IMR-90 (cell line): ENCODE measurements at regions not wholly inside any gene's neighbourhood (a gene's known extent, or its start where the extent isn't known, plus 50 kb on each side); places are given as distances from the start of the nearest gene placed in this dataset.

ENCODE experiments used
- ATAC-seq: fragments of 200-7000 bp; cut with Tn5 transposase; 2 replicates; pipeline ENCODE4 v1.9.1; 2020; ENCODE audit warnings: low read depth, mild to moderate bottlenecking, moderate library complexity
- BruUV-seq: library from RNA; stranded (reverse); fragments of 400-500 nt; replicated peaks from 2 replicates; lab custom pipeline; 2021; lab: Mats Ljungman, UMichigan
- CTCF ChIA-PET: fragments of 300-600 bp; formaldehyde crosslinking; extraction: SDS; loops from one replicate; lab custom pipeline; 2021; ENCODE audit warnings: antibody characterized with exemption; lab: Yijun Ruan, JAX
- POLR2A ChIA-PET: fragments of 300-600 bp; sonication (Branson Sonifier 250); formaldehyde crosslinking; loops from one replicate; lab custom pipeline; 2022; ENCODE audit warnings: antibody characterized with exemption; ENCODE audit not compliant: unreplicated experiment; lab: Charles Lee
- DNase-seq: peaks from one replicate; pipeline ENCODE4 v3.0.0; 2013
- H2AFZ ChIP-seq: replicated peaks from 2 replicates; pipeline ENCODE3; 2013; ENCODE audit warnings: low read length, mild to moderate bottlenecking; ENCODE audit not compliant: poor library complexity
- H2AK5ac ChIP-seq: 2 replicates; pipeline ENCODE4 v1.6.1; 2013; ENCODE audit warnings: low read depth, low read length, inconsistent platforms
- H2AK9ac ChIP-seq: replicated peaks from 2 replicates; pipeline ENCODE3; 2013; ENCODE audit warnings: mild to moderate bottlenecking, low read depth, low read length, moderate library complexity; ENCODE audit not compliant: poor library complexity
- H2BK120ac ChIP-seq: 2 replicates; pipeline ENCODE4 v1.6.1; 2013; ENCODE audit warnings: low read depth, low read length, inconsistent platforms
- H2BK15ac ChIP-seq: 3 replicates; pipeline ENCODE4 v1.6.1; 2013; ENCODE audit warnings: low read depth, low read length, inconsistent platforms
- H2BK20ac ChIP-seq: 2 replicates; pipeline ENCODE4 v1.6.1; 2013; ENCODE audit warnings: low read depth, mild to moderate bottlenecking, inconsistent platforms, low read length, moderate library complexity
- H2BK5ac ChIP-seq: 2 replicates; pipeline ENCODE4 v1.6.1; 2013; ENCODE audit warnings: mild to moderate bottlenecking, low read depth, low read length, inconsistent platforms; ENCODE audit not compliant: poor library complexity, severe bottlenecking
- H3K14ac ChIP-seq: replicated peaks from 2 replicates; pipeline ENCODE4 v1.6.1; 2013; ENCODE audit warnings: low read depth, low read length, inconsistent platforms
- H3K18ac ChIP-seq: 2 replicates; pipeline ENCODE4 v1.6.1; 2013; ENCODE audit warnings: low read depth, low read length, control low read depth
- H3K23ac ChIP-seq: 2 replicates; pipeline ENCODE4 v1.6.1; 2013; ENCODE audit warnings: low read depth, low read length, inconsistent platforms
- H3K27ac ChIP-seq: 2 replicates; pipeline ENCODE4 v1.5.1; 2013; ENCODE audit warnings: mild to moderate bottlenecking, control low read depth, low read length; ENCODE audit not compliant: insufficient read depth
- H3K27me3 ChIP-seq: 2 replicates; pipeline ENCODE4 v1.6.1; 2013; ENCODE audit warnings: low read length; ENCODE audit not compliant: control insufficient read depth, insufficient read depth
- H3K36me3 ChIP-seq: 2 replicates; pipeline ENCODE4 v1.6.1; 2013; ENCODE audit warnings: low read length, mixed read lengths; ENCODE audit not compliant: control insufficient read depth, insufficient read depth
- H3K4ac ChIP-seq: 2 replicates; pipeline ENCODE4 v1.6.1; 2013; ENCODE audit warnings: low read depth, low read length, inconsistent platforms
- H3K4me1 ChIP-seq: 2 replicates; pipeline ENCODE4 v1.6.1; 2013; ENCODE audit warnings: low read length, mixed read lengths; ENCODE audit not compliant: control insufficient read depth, insufficient read depth
- H3K4me2 ChIP-seq: 2 replicates; pipeline ENCODE4 v1.6.1; 2013; ENCODE audit warnings: low read depth, mild to moderate bottlenecking, control low read depth, low read length, moderate library complexity
- H3K4me3 ChIP-seq: 2 replicates; pipeline ENCODE4 v1.5.1; 2013; ENCODE audit warnings: low read depth, mild to moderate bottlenecking, control low read depth, low read length, moderate library complexity; ENCODE audit not compliant: insufficient read depth
- H3K56ac ChIP-seq: 2 replicates; pipeline ENCODE4 v1.6.1; 2013; ENCODE audit warnings: low read length, inconsistent platforms; ENCODE audit not compliant: insufficient read depth; ENCODE audit errors: extremely low read depth
- H3K79me1 ChIP-seq, 2 experiments: 2 replicates each; pipeline ENCODE4 v1.6.1; 2013; ENCODE audit warnings: low read length in 2 of 2, inconsistent platforms in 1 of 2, low read depth in 1 of 2
- H3K9ac ChIP-seq: 2 replicates; pipeline ENCODE4 v1.6.1; 2013; ENCODE audit warnings: low read depth, low read length, control low read depth
- H3K9me1 ChIP-seq: 2 replicates; pipeline ENCODE4 v1.6.1; 2013; ENCODE audit warnings: low read length, inconsistent platforms; ENCODE audit not compliant: insufficient read depth
- H3K9me3 ChIP-seq: 2 replicates; pipeline ENCODE4 v1.6.1; 2013; ENCODE audit warnings: low read length; ENCODE audit not compliant: control insufficient read depth, insufficient read depth
- H4K20me1 ChIP-seq: 2 replicates; pipeline ENCODE4 v1.6.1; 2013; ENCODE audit warnings: low read length, inconsistent platforms; ENCODE audit not compliant: insufficient read depth
- H4K5ac ChIP-seq: 2 replicates; pipeline ENCODE4 v1.6.1; 2013; ENCODE audit warnings: mild to moderate bottlenecking, low read depth, low read length, control low read depth
- H4K8ac ChIP-seq, 2 experiments: 2 replicates each; pipeline ENCODE4 v1.6.1; 2013; ENCODE audit warnings: low read depth in 2 of 2, low read length in 2 of 2, control low read depth in 1 of 2, inconsistent platforms in 1 of 2
- H4K91ac ChIP-seq: 2 replicates; pipeline ENCODE4 v1.6.1; 2013; ENCODE audit warnings: low read depth, low read length, inconsistent platforms; ENCODE audit not compliant: insufficient read depth
- BHLHE40 ChIP-seq: fragments of 150-350 bp; IDR thresholded peaks from 2 replicates; pipeline ENCODE4 v1.6.1; 2016; ENCODE audit warnings: mild to moderate bottlenecking, low read depth, low read length
- CEBPB ChIP-seq: IDR thresholded peaks from 2 replicates; pipeline ENCODE4 v1.6.1; 2012; ENCODE audit warnings: low read depth, low read length, improper control_type of control experiment
- CTCF ChIP-seq: conservative IDR thresholded peaks from 2 replicates; pipeline ENCODE4 v1.5.1; 2012; ENCODE audit warnings: mild to moderate bottlenecking, low read depth, low read length, improper control_type of control experiment
- ELK1 ChIP-seq: fragments of 150-350 bp; IDR thresholded peaks from 2 replicates; pipeline ENCODE4 v1.6.1; 2016; ENCODE audit warnings: low read depth, mild to moderate bottlenecking, low read length, moderate library complexity, borderline replicate concordance
- MAZ ChIP-seq: IDR thresholded peaks from 2 replicates; pipeline ENCODE4 v1.6.1; 2012; ENCODE audit warnings: low read depth, mild to moderate bottlenecking, low read length, improper control_type of control experiment, moderate library complexity, borderline replicate concordance
- MXI1 ChIP-seq: IDR thresholded peaks from 2 replicates; pipeline ENCODE4 v1.6.1; 2012; ENCODE audit warnings: low read depth, mild to moderate bottlenecking, low read length, moderate library complexity, borderline replicate concordance
- NFE2L2 ChIP-seq: fragments of 150-350 bp; IDR thresholded peaks from 2 replicates; pipeline ENCODE4 v1.6.1; 2016; ENCODE audit warnings: low read depth, mild to moderate bottlenecking, low read length
- POLR2A ChIP-seq: IDR thresholded peaks from 2 replicates; pipeline ENCODE4 v1.6.1; 2012; ENCODE audit warnings: mild to moderate bottlenecking, low read depth, low read length
- RAD21 ChIP-seq: IDR thresholded peaks from 2 replicates; pipeline ENCODE4 v1.6.1; 2012; ENCODE audit warnings: low read length, improper control_type of control experiment
- RCOR1 ChIP-seq: IDR thresholded peaks from 2 replicates; pipeline ENCODE4 v1.6.1; 2012; ENCODE audit warnings: mild to moderate bottlenecking, low read length, improper control_type of control experiment; ENCODE audit not compliant: insufficient replicate concordance
- SMC3 ChIP-seq: fragments of 150-350 bp; IDR thresholded peaks from 2 replicates; pipeline ENCODE4 v1.6.1; 2016; ENCODE audit warnings: low read depth, mild to moderate bottlenecking, antibody characterized with exemption, low read length, moderate library complexity
- WGBS, 2 experiments: methylation state at CpG; one replicate each; pipeline versions ENCODE4 v1.1.5 to v1.1.7; 2013; ENCODE audit warnings: missing lambda C conversion rate in 2 of 2; ENCODE audit not compliant: insufficient read length in 1 of 2; ENCODE audit errors: extremely low coverage in 2 of 2; 5-methylcytosine and 5-hydroxymethylcytosine counted together
- dilution Hi-C: fragments of 300-500 bp; cut with HindIII; formaldehyde crosslinking; loops from one replicate; pipeline ENCODE4 v1.14.3; 2018; ENCODE audit warnings: low sequenced_read_pairs; ENCODE audit not compliant: unreplicated experiment
- in situ Hi-C: fragments of 300-500 bp; cut with MboI; formaldehyde crosslinking; loops from 3 replicates; pipeline ENCODE4 v1.14.3; 2019; ENCODE audit warnings: low sequenced_read_pairs, inconsistent platforms, mixed read lengths
- intact Hi-C: fragments of 100-400 bp; cut with micrococcal nuclease; formaldehyde crosslinking; loops from 2 replicates; pipeline ENCODE4 v1.10.0; 2022

- CTCF ChIA-PET: no interaction called here
- ATAC-seq: no peak
Measured at GRCh38 chr2:129729011-129729410, 250.5 kb upstream of the RAB6C start.

More at GRCh38 chr2:129729011-129729410, 250.5 kb upstream of the RAB6C start:
- Histone ChIP-seq H4K8ac (no peak overlapping the region), H2AK9ac (no peak overlapping the region), H4K91ac (no peak overlapping the region), H2BK120ac (no peak overlapping the region), H3K18ac (no peak overlapping the region), H3K4me2 (no peak overlapping the region), H2BK15ac (no peak overlapping the region), H3K23ac (no peak overlapping the region), H2BK5ac (no peak overlapping the region), H2BK20ac (no peak overlapping the region), H3K27ac (no peak overlapping the region), H3K4me1 (no peaks in the 10 kb centered on the region), H3K36me3 (no peaks in the 10 kb centered on the region), H4K20me1 (no peaks in the 10 kb centered on the region), H3K79me1 (no peaks in the 10 kb centered on the region), H4K5ac (no peak overlapping the region), H3K4me3 (no peak overlapping the region), H2AFZ (no peak overlapping the region), H3K9ac (no peak overlapping the region), H3K27me3 (no peaks in the 10 kb centered on the region), H2AK5ac (no peak overlapping the region), H3K9me3 (peaks cover 10% of the 10 kb centered on the region), H3K9me1 (no peaks in the 10 kb centered on the region), H3K14ac (no peak overlapping the region), H3K4ac (no peak overlapping the region), H3K56ac (no peak overlapping the region)
- no peak for DNase-seq
- POLR2A ChIA-PET: no interaction called here
- WGBS, 2 experiments: no CpG with 5 or more reads among the region's 9 CpGs
- no peak for TF ChIP-seq ELK1
- TF ChIP-seq NFE2L2: no peak
- no peak for TF ChIP-seq MAZ
- TF ChIP-seq RCOR1: no peak
- no peak for TF ChIP-seq MXI1
- TF ChIP-seq CTCF: no peak
- TF ChIP-seq SMC3: no peak
- TF ChIP-seq BHLHE40: no peak
- no peak for TF ChIP-seq POLR2A
- TF ChIP-seq CEBPB: no peak
- no peak for TF ChIP-seq RAD21
- dilution Hi-C loops: no loop called here
- in situ Hi-C loops: no loop called here
- intact Hi-C loops: no loop called here
- no TSS peak for BruUV-seq
